Ishikawa (cell line): ENCODE measurements at regions not wholly inside any gene's neighbourhood (a gene's known extent, or its start where the extent isn't known, plus 50 kb on each side); places are given as distances from the start of the nearest gene placed in this dataset.

Experiments
- EGR1 ChIP-seq: IDR thresholded peaks from 2 replicates; pipeline ENCODE4 v1.6.1; 2012
- EP300 ChIP-seq: IDR thresholded peaks from 2 replicates; pipeline ENCODE4 v1.6.1; 2012; ENCODE audit warnings: borderline replicate concordance
- MAX ChIP-seq: IDR thresholded peaks from 2 replicates; pipeline ENCODE4 v1.6.1; 2012
- RAD21 ChIP-seq: IDR thresholded peaks from 2 replicates; pipeline ENCODE4 v1.6.1; 2012; ENCODE audit warnings: low read depth
- REST ChIP-seq: IDR thresholded peaks from 2 replicates; pipeline ENCODE4 v1.6.1; 2012; ENCODE audit warnings: low read depth, mild to moderate bottlenecking
- TEAD4 ChIP-seq: IDR thresholded peaks from 2 replicates; pipeline ENCODE4 v1.6.1; 2012
- YY1 ChIP-seq: IDR thresholded peaks from 2 replicates; pipeline ENCODE4 v1.6.1; 2012; ENCODE audit warnings: low read depth

- no peak for TF ChIP-seq REST
- TF ChIP-seq EP300, result no peak
- no peak for TF ChIP-seq MAX
- no peak for TF ChIP-seq RAD21
- no peak for TF ChIP-seq YY1
- TF ChIP-seq TEAD4, result no peak
- TF ChIP-seq EGR1, result no peak
These were observed 678.0 kb upstream of the SPRY2 start for GRCh38 chr13:81018936-81019335.
